ENCODE measurements at regions not wholly inside any gene's neighbourhood (a gene's known extent, or its start where the extent isn't known, plus 50 kb on each side); places are given as distances from the start of the nearest gene placed in this dataset.
"Not testable (repeated sequence)": the region's sequence is repeated elsewhere in the genome, so short reads cannot be mapped to it uniquely, and the experiment has no call there.

GRCh38 chr15:59818336-59818735 lies 129.2 kb upstream of the BNIP2 start:
- no peaks in the 10 kb centered on the region for H3K9me3 ChIP-seq (ENCODE audit: control insufficient read depth in 2 of 2, low read length in 2 of 2)
- H3K4me3 ChIP-seq (ENCODE audit: low read length in 2 of 2): no peak overlapping the region
- no peak overlapping the region for H3K27ac ChIP-seq (ENCODE audit: low read depth in 2 of 2, low read length in 2 of 2)
- peaks cover 3 to 10% of the 10 kb centered on the region in 2 donors for H3K27me3 ChIP-seq (ENCODE audit: control insufficient read depth in 2 of 2, insufficient read depth in 2 of 2, low read length in 2 of 2)
- no peaks in the 10 kb centered on the region for H3K36me3 ChIP-seq (ENCODE audit: control insufficient read depth in 2 of 2, insufficient read depth in 2 of 2, low read length in 2 of 2)
- H3K4me1 ChIP-seq (ENCODE audit: control insufficient read depth in 2 of 2, insufficient read depth in 2 of 2, low read length in 2 of 2): no peaks in the 10 kb centered on the region
- no peak overlapping the region for H3K9ac ChIP-seq (ENCODE audit: low read depth in 1 of 2, low read length in 2 of 2)

GRCh38 chr15:59817834-59818233 lies 128.7 kb upstream of the BNIP2 start:
- H3K27ac ChIP-seq (ENCODE audit: low read depth in 2 of 2, low read length in 2 of 2): no peak overlapping the region
- H3K9me3 ChIP-seq (ENCODE audit: control insufficient read depth in 2 of 2, low read length in 2 of 2): no peaks in the 10 kb centered on the region
- no peaks in the 10 kb centered on the region for H3K4me1 ChIP-seq (ENCODE audit: control insufficient read depth in 2 of 2, insufficient read depth in 2 of 2, low read length in 2 of 2)
- H3K9ac ChIP-seq (ENCODE audit: low read depth in 1 of 2, low read length in 2 of 2): no peak overlapping the region
- no peaks in the 10 kb centered on the region for H3K36me3 ChIP-seq (ENCODE audit: control insufficient read depth in 2 of 2, insufficient read depth in 2 of 2, low read length in 2 of 2)
- H3K27me3 ChIP-seq (ENCODE audit: control insufficient read depth in 2 of 2, insufficient read depth in 2 of 2, low read length in 2 of 2): peaks cover 4 to 10% of the 10 kb centered on the region in 2 donors
- no peak overlapping the region for H3K4me3 ChIP-seq (ENCODE audit: low read length in 2 of 2)

DNA sequence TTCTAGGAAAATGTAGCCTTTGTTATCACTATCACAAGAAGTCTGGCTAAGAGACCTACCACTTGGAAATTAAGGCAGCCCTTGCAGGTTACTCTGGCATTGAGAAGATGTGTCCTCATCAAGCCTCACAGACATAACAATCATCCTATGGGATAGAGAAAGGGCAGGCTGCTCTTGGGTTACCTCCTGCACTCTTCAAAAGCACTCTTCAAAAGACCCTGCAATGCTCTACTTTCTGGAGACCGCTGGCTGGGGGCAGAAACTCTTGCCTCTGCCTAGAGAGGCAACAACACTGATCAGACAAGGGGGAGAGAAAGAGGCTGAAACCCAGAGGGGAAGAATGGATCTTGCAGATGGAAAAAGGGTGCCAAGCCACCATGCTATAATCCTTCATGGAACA lies 127.9 kb upstream of the BNIP2 start:
- Histone ChIP-seq H3K36me3 (ENCODE audit: control insufficient read depth in 2 of 2, insufficient read depth in 2 of 2, low read length in 2 of 2) (no peaks in the 10 kb centered on the region), H3K9me3 (ENCODE audit: control insufficient read depth in 2 of 2, low read length in 2 of 2) (no peaks in the 10 kb centered on the region), H3K4me1 (ENCODE audit: control insufficient read depth in 2 of 2, insufficient read depth in 2 of 2, low read length in 2 of 2) (no peaks in the 10 kb centered on the region), H3K27ac (ENCODE audit: low read depth in 2 of 2, low read length in 2 of 2) (no peak overlapping the region), H3K4me3 (ENCODE audit: low read length in 2 of 2) (no peak overlapping the region), H3K27me3 (ENCODE audit: control insufficient read depth in 2 of 2, insufficient read depth in 2 of 2, low read length in 2 of 2) (peaks cover 6 to 10% of the 10 kb centered on the region in 2 donors), H3K9ac (ENCODE audit: low read depth in 1 of 2, low read length in 2 of 2) (no peak overlapping the region)

- H3K9ac ChIP-seq (ENCODE audit: low read depth in 1 of 2, low read length in 2 of 2): no peak overlapping the region
- H3K27me3 ChIP-seq (ENCODE audit: control insufficient read depth in 2 of 2, insufficient read depth in 2 of 2, low read length in 2 of 2): peaks cover 6 to 10% of the 10 kb centered on the region in 2 donors
- no peaks in the 10 kb centered on the region for H3K36me3 ChIP-seq (ENCODE audit: control insufficient read depth in 2 of 2, insufficient read depth in 2 of 2, low read length in 2 of 2)
- H3K4me3 ChIP-seq (ENCODE audit: low read length in 2 of 2): no peak overlapping the region
- no peaks in the 10 kb centered on the region for H3K9me3 ChIP-seq (ENCODE audit: control insufficient read depth in 2 of 2, low read length in 2 of 2)
- H3K4me1 ChIP-seq (ENCODE audit: control insufficient read depth in 2 of 2, insufficient read depth in 2 of 2, low read length in 2 of 2): no peaks in the 10 kb centered on the region
- H3K27ac ChIP-seq (ENCODE audit: low read depth in 2 of 2, low read length in 2 of 2): no peak overlapping the region
Observed at GRCh38 chr15:59814409-59814808, 125.3 kb upstream of the BNIP2 start.

- no peaks in the 10 kb centered on the region for H3K4me1 ChIP-seq (ENCODE audit: control insufficient read depth in 2 of 2, insufficient read depth in 2 of 2, low read length in 2 of 2)
- H3K27ac ChIP-seq (ENCODE audit: low read depth in 2 of 2, low read length in 2 of 2): no peak overlapping the region
- no peak overlapping the region for H3K9ac ChIP-seq (ENCODE audit: low read depth in 1 of 2, low read length in 2 of 2)
- H3K4me3 ChIP-seq (ENCODE audit: low read length in 2 of 2): no peak overlapping the region
- H3K27me3 ChIP-seq (ENCODE audit: control insufficient read depth in 2 of 2, insufficient read depth in 2 of 2, low read length in 2 of 2): peaks cover 6 to 7% of the 10 kb centered on the region in 2 donors
- H3K9me3 ChIP-seq (ENCODE audit: control insufficient read depth in 2 of 2, low read length in 2 of 2): no peaks in the 10 kb centered on the region
- H3K36me3 ChIP-seq (ENCODE audit: control insufficient read depth in 2 of 2, insufficient read depth in 2 of 2, low read length in 2 of 2): no peaks in the 10 kb centered on the region
Observed at GRCh38 chr15:59812889-59813288, 123.8 kb upstream of the BNIP2 start.

GRCh38 chr15:59812250-59812870 lies 123.2 kb upstream of the BNIP2 start:
- no peaks in the 10 kb centered on the region for H3K36me3 ChIP-seq (ENCODE audit: control insufficient read depth in 2 of 2, insufficient read depth in 2 of 2, low read length in 2 of 2)
- H3K9me3 ChIP-seq (ENCODE audit: control insufficient read depth in 2 of 2, low read length in 2 of 2): no peaks in the 10 kb centered on the region
- no peak overlapping the region for H3K9ac ChIP-seq (ENCODE audit: low read depth in 1 of 2, low read length in 2 of 2)
- H3K27me3 ChIP-seq (ENCODE audit: control insufficient read depth in 2 of 2, insufficient read depth in 2 of 2, low read length in 2 of 2): peaks cover 6 to 7% of the 10 kb centered on the region in 2 donors
- no peak overlapping the region for H3K4me3 ChIP-seq (ENCODE audit: low read length in 2 of 2)
- H3K4me1 ChIP-seq (ENCODE audit: control insufficient read depth in 2 of 2, insufficient read depth in 2 of 2, low read length in 2 of 2): no peaks in the 10 kb centered on the region
- no peak overlapping the region for H3K27ac ChIP-seq (ENCODE audit: low read depth in 2 of 2, low read length in 2 of 2)

- H3K4me3 ChIP-seq (ENCODE audit: low read length in 2 of 2); H3K27ac ChIP-seq (ENCODE audit: low read depth in 2 of 2, low read length in 2 of 2); H3K27me3 ChIP-seq (ENCODE audit: control insufficient read depth in 2 of 2, insufficient read depth in 2 of 2, low read length in 2 of 2); H3K4me1 ChIP-seq (ENCODE audit: control insufficient read depth in 2 of 2, insufficient read depth in 2 of 2, low read length in 2 of 2); H3K9ac ChIP-seq (ENCODE audit: low read depth in 1 of 2, low read length in 2 of 2); H3K36me3 ChIP-seq (ENCODE audit: control insufficient read depth in 2 of 2, insufficient read depth in 2 of 2, low read length in 2 of 2); H3K9me3 ChIP-seq (ENCODE audit: control insufficient read depth in 2 of 2, low read length in 2 of 2): not testable (repeated sequence)
Observed at GRCh38 chr15:59803293-59803966, 114.3 kb upstream of the BNIP2 start.

DNA sequence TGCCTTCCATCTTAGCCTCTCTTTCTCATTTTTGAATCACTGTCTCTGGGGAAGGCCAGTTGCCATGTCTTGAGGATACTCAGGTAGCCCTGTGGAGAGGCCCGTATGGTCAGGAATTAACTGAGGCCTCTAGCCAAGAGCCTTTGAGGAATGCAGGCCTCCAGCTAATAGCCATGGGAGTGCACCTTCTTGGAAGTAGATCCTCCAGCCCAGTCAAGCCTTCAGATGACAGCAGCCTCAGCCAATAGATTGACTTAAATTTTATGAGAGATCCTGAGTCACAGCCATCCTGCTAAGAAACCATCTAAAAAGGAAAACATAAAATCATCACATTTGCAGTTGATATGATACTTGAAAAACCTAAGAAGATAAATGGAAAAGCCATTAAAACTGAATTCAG lies 112.5 kb upstream of the BNIP2 start:
- H3K27ac ChIP-seq (ENCODE audit: low read depth in 2 of 2, low read length in 2 of 2): no peak overlapping the region
- no peaks in the 10 kb centered on the region for H3K4me1 ChIP-seq (ENCODE audit: control insufficient read depth in 2 of 2, insufficient read depth in 2 of 2, low read length in 2 of 2)
- no peak overlapping the region for H3K9ac ChIP-seq (ENCODE audit: low read depth in 1 of 2, low read length in 2 of 2)
- H3K4me3 ChIP-seq (ENCODE audit: low read length in 2 of 2): no peak overlapping the region
- H3K27me3 ChIP-seq (ENCODE audit: control insufficient read depth in 2 of 2, insufficient read depth in 2 of 2, low read length in 2 of 2): no peaks in the 10 kb centered on the region
- no peaks in the 10 kb centered on the region for H3K36me3 ChIP-seq (ENCODE audit: control insufficient read depth in 2 of 2, insufficient read depth in 2 of 2, low read length in 2 of 2)
- H3K9me3 ChIP-seq (ENCODE audit: control insufficient read depth in 2 of 2, low read length in 2 of 2): no peaks in the 10 kb centered on the region

DNA sequence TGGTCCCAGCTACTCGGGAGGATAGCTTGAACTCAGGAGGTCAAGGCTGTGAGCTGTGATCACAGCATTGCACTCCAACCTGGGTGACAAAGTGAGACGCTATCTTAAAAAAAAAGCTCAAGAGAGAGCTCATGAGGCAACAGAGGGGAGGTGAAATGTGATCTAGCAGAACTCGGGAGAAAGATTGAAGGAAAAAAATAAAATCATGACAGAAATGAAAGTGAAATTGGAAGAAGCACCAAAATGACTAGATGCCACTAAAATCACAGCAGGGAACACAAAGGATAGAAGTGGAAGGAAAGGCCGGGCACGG lies 109.4 kb upstream of the BNIP2 start:
- H3K9me3 ChIP-seq (ENCODE audit: control insufficient read depth in 2 of 2, low read length in 2 of 2): no peaks in the 10 kb centered on the region
- no peak overlapping the region for H3K4me3 ChIP-seq (ENCODE audit: low read length in 2 of 2)
- no peak overlapping the region for H3K27ac ChIP-seq (ENCODE audit: low read depth in 2 of 2, low read length in 2 of 2)
- no peaks in the 10 kb centered on the region for H3K4me1 ChIP-seq (ENCODE audit: control insufficient read depth in 2 of 2, insufficient read depth in 2 of 2, low read length in 2 of 2)
- H3K27me3 ChIP-seq (ENCODE audit: control insufficient read depth in 2 of 2, insufficient read depth in 2 of 2, low read length in 2 of 2): peaks cover 2 to 10% of the 10 kb centered on the region in 2 donors
- H3K36me3 ChIP-seq (ENCODE audit: control insufficient read depth in 2 of 2, insufficient read depth in 2 of 2, low read length in 2 of 2): no peaks in the 10 kb centered on the region
- no peak overlapping the region for H3K9ac ChIP-seq (ENCODE audit: low read depth in 1 of 2, low read length in 2 of 2)

DNA sequence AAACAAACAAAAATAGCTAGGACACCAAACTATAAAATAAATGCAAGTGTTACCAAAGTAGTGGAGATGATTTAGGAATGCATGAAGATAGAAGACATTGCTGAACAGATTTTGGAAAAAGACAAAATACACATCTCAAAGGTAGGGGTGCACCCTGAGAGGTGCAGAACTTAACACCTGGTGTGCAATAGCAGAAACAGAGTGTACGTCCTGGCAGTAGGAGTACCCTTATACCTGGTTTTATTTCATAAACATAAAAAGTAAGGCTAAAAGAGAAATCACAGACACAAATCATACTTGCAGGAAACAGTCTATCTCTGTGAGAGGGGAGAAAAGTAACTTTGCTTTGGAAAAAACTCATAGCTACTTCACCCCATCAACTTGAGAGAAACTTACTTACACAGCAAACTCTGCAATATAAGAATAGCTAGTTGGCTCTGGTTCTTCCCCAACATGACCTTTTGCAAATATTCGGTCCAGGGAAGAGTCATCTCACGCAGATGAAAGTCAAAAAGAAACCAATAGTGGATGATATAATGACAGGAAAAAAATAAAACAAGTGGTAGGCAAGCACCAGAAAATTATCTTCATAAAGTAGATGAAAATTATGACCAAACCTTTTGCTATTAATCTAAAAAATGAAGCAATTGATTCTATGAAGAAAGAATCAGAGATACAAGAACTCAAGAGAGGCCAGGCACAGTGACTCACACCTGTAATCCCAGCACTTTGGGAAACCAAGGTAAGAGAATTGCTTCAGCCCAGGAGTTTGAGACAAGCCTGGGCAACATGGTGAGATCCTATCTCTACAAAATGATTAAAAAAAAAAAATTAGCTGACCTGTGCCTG lies 108.9 kb upstream of the BNIP2 start:
- Histone ChIP-seq H3K4me3 (ENCODE audit: low read length in 2 of 2) (no peak overlapping the region), H3K9ac (ENCODE audit: low read depth in 1 of 2, low read length in 2 of 2) (no peak overlapping the region), H3K27me3 (ENCODE audit: control insufficient read depth in 2 of 2, insufficient read depth in 2 of 2, low read length in 2 of 2) (peaks cover 2 to 13% of the 10 kb centered on the region in 2 donors), H3K9me3 (ENCODE audit: control insufficient read depth in 2 of 2, low read length in 2 of 2) (no peaks in the 10 kb centered on the region), H3K4me1 (ENCODE audit: control insufficient read depth in 2 of 2, insufficient read depth in 2 of 2, low read length in 2 of 2) (no peaks in the 10 kb centered on the region), H3K27ac (ENCODE audit: low read depth in 2 of 2, low read length in 2 of 2) (no peak overlapping the region), H3K36me3 (ENCODE audit: control insufficient read depth in 2 of 2, insufficient read depth in 2 of 2, low read length in 2 of 2) (no peaks in the 10 kb centered on the region)
